Stimulated activated CD4-positive, alpha-beta T cell treated with anti-CD3 and anti-CD28 coated beads, Interleukin-4, amount 100 ng/mL, for 24 hours (primary cell): ENCODE measurements at regions not wholly inside any gene's neighbourhood (a gene's known extent, or its start where the extent isn't known, plus 50 kb on each side); places are given as distances from the start of the nearest gene placed in this dataset.
"Not testable (repeated sequence)": the region's sequence is repeated elsewhere in the genome, so short reads cannot be mapped to it uniquely, and the experiment has no call there.

Source experiments
- DNase-seq: peaks from one replicate; pipeline ENCODE4 v3.0.0-alpha.2; 2020

- DNase-seq = no peak
These were observed 52.0 kb upstream of the FYN start for GRCh38 chr6:111925296-111925695.

DNA sequence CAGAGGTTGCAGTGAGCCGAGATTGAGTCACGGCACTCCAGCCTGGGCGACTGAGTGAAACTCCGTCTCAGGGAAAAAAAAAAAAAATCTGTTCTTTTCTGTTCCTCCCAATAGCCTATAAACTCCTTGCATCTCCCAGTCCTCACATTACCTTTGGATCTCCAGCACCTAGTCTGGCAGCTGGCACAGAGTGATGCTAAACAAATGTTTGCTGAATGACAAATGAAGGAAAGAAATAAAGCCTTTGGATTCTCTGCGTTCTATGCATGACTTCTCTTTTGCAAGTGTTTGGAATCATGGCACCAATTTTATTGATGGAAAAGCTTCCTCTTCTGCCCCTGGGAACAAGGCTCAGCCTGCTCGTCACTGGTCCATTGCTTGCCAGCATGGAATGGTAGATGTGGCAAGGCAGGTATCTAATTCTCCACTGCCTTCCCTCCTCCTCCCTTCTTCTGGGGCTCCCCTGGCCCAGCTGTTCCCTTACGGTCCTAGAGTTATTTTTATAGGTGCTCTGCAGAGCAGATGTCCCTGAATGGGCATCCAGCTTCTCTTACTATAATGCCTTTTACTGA lies 53.6 kb upstream of the FYN start:
- no peak for DNase-seq

DNA sequence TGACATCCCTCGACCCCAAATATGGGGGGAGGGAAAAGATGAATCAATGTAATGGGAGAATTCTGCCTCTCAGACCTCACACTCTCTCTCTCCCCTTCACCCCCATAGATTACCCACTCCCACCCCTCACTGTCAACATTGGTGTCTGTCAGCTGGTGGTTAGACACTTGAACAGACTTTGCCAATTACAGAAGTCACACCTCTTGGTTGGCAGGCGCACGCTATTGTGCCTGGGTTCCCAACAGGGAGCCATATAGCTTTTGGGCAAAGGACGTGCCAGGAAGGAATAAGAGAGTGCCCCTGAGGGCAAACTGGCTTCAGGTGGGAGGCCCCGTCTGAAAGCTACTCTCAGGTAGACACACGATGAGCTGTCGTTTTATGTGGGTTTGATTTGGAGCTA lies 54.1 kb upstream of the FYN start:
- no peak for DNase-seq

DNA sequence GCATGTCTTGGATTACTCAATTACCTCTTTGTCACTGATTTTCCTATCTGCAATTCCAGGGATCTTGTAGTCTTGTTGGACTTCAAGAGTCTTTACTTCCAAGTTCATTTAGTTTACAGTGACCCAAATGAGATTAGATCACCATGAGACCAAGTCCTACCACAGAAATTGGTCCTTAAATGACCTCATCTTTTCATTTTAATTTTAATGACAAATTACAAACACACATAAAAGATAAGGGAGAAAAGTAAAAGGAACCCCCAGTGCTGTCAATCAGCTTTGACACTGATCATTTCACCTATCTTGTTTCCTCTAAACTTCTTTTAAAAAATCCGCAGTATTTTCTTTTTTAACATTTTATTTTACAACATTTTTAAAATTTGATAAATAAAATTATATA lies 54.9 kb upstream of the FYN start:
- no peak for DNase-seq

DNA sequence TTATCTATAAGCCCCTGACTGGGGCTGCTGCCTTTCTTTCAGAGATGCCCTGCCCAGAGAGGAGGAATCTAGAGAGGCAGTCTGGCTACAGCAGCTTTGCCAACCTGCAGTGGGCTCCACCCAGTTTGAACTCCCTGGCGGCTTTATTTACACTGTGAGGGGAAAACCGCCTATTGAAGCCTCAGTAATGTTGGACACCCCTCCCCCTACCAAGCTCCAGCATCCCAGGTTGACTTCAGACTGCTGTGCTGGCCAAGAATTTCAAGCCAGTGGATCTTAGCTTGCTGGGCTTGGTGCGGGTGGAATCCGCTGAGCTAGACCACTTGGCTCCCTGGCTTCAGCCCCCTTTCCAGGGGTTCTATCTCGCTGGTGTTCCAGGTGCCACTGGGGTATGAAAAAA lies 61.4 kb upstream of the FYN start:
- DNase-seq = not testable (repeated sequence)

GRCh38 chr6:111936718-111937117 lies 63.5 kb upstream of the FYN start:
- no peak for DNase-seq

DNA sequence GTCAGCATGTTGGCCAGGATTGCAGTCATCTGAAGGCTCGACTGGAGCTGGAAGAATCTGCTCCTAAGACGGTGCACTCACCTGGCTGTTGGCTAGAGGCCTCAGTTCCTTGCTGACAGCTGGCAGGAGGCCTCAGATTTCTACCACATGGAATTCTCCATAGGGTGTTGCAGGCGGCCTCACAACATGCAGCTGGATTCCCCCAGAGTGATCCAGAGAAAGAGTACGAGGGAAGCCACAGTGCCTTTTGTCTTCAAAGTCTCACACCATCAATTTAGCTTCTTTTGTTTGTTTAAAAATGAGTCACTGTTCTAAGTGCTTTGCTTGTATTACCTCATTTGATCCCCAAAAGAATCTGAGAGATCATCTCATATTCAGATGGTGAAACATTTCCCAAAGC lies 65.5 kb upstream of the FYN start:
- no peak for DNase-seq

DNA sequence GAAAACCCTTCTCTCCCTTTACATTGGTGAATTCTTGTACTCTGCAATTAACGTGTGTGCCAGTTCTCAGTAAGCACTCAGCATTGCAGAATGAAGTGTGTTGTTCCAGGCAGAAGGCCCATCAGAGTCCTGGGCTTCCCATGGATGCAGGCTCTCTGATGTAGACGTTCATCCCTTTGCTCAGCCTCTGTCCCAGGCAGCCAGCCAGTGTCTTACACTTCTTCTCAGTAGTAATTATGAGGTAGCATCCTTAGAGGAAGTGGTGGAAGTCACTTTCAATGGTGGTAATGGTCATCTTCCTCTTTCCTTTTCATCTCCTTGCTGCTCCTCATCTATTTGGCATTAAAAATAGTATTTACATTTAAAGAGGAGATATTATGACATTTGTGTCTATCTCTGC lies 66.7 kb upstream of the FYN start:
- no peak for DNase-seq

GRCh38 chr6:111940801-111941200 lies 67.5 kb upstream of the FYN start:
- DNase-seq = no peak

DNA sequence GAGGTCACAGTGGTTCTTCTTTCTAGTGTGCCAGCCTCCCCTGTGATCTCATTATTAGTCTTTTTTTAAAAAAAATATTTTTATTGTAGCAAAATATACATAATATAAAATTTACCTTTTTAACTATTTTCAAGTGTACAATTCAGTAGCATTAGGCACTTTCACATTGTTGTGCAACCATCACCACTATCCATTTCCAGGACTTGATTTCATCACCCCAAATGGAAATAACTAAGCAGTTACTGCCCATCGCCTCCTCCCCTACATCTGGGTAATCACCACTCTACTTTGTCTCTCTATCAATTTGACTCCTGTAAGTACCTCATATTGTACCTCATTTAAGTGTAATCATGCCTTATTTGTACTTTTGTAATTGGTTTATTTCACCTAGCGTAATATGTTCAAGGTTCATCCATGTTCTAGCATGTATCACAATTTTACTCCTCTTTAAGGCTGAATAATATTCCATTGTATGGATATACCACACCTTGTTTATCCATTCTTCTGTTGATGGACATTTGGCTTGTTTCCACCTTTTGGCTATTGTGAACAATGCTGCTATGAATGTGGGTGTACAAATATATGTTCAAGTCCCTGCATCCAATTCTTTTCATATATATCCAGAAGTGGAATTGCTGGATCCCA lies 68.6 kb upstream of the FYN start:
- no peak for DNase-seq

DNA sequence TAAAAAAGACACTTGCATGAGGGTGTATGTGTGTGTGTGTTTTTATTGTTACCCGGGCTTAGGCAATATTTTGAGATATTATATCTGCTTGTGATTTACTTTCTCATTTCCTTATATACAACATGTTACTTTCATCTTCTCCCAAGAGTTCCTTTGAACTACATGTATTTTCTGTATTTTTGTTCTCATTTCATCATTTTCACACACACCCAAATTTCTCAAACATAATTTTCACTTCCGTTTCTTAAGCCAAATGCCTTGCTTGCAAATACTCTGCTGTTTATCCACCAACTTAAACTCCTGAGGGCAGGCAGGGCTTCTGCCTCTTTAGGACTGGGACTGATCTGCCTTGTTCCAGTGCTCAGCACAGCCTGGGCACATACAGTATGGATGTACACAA lies 69.3 kb upstream of the FYN start:
- no peak for DNase-seq

DNA sequence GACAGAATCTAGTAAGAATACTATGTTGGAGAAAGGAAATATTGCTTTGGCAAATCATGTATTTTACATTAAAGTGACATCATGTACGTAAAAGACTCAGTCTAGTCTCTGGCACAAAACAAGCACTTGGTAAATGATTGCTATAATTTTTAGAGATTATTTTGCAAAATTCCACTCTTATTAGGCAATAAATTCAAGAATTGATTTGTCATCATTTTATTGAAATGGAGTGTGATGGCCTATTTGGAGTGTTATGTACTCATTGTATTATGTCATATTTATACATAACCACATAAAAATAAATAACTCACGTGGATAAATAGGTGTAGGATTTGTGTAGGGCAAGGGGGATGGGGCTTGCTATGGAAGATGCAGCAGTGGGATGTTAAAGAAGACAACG lies 70.0 kb upstream of the FYN start:
- DNase-seq = no peak

GRCh38 chr6:111943726-111944125 lies 70.5 kb upstream of the FYN start:
- no peak for DNase-seq

DNA sequence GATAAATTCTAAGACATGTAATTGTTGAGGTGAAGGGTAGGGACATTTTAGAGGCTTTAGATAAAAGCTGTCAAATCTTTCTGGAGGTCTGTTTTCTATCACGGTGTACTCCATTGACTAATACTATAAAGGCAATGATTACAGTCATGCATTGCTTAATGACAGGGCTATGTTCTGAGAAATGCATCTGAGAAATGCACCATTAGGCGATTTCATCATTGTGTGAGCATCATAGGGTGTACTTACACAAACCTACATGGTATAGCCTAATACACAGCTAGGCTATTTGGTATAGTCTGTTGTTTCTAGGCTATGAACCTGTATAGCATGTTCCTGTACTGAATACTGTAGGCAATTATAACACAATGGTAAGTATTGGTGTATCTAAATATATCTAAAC lies 71.3 kb upstream of the FYN start:
- no peak for DNase-seq

DNA sequence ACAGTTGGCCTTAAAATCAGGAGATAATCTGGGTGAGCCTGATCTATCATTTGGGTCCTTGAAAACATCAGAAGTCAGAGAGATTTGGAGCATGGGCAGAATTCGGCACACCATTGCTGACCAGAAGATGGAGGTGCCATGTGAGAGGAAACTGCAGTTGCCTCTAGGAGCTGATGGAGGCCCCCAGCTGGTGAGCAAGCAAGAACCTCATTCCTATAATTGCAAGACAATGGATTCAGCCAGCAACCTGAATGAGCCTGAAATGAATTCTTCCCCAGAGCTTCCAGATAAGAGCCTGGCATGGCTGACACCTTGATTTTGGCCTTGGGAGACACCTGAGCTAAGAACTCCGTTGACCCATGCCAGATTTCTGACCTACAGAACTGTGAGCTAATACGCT lies 76.3 kb upstream of the FYN start:
- DNase-seq = no peak

GRCh38 chr6:111949984-111950383 lies 76.7 kb upstream of the FYN start:
- DNase-seq = not testable (repeated sequence)

GRCh38 chr6:111950661-111951496 lies 77.6 kb upstream of the FYN start:
- no peak for DNase-seq

GRCh38 chr6:111951497-111952085 lies 78.3 kb upstream of the FYN start:
- no peak for DNase-seq

- no peak for DNase-seq
These were observed 79.0 kb upstream of the FYN start for GRCh38 chr6:111952274-111952673.

GRCh38 chr6:111952821-111953540 lies 79.7 kb upstream of the FYN start:
- DNase-seq = no peak

DNA sequence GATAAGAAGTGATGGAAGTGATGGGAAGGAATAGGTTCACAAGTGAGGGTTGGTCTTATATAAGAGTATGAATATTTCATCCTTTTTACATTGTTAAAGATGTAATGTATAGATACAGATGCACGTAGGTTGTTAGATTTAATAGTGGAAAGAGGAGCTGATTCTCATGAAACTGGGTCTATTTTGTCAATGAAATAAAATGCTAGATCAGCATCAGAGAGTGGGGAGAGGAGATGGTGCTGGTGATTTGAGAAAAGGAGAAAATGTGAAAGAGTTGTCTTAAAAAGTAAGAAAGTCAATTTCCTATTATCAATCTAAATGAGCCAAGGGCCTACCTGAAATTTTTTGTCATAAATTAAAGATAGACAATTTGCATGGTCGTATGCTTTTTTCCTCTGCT lies 82.8 kb upstream of the FYN start:
- no peak for DNase-seq

- no peak for DNase-seq
These were observed 84.5 kb upstream of the FYN start for GRCh38 chr6:111957623-111958315.

DNA sequence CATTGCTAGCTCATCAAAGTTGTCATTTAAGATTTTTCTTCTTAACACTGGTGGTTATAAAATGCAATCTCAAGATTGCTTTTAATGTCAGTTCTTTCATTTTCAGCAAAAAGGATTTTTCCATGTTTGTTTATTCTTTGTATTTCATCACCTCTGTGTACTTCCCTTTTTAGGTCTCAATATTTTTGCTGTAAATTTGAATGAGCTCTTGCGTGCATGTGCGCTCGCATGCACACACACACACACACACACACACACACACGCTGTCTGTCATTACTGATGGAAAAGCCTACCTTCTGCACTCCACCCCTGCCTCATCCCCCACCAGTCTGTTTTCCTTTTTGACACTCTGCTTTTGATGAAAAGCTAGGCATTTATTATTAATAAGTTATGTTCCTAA lies 85.3 kb upstream of the FYN start:
- DNase-seq = no peak
